Activated T-helper 2 cell treated with anti-CD3 and anti-CD28 coated beads, Interferon-gamma antibody, Interleukin-2, Interleukin-4, amounts not matched to agents 10 μg/mL and 5 μg/mL and 100 μg/mL, durations not matched to agents 14 hours and 24 hours and 36 hours (primary cell): ENCODE measurements at regions not wholly inside any gene's neighbourhood (a gene's known extent, or its start where the extent isn't known, plus 50 kb on each side); places are given as distances from the start of the nearest gene placed in this dataset.
"Not testable (repeated sequence)": the region's sequence is repeated elsewhere in the genome, so short reads cannot be mapped to it uniquely, and the experiment has no call there.

ENCODE experiments used
- DNase-seq: peaks from one replicate; pipeline ENCODE4 v3.0.0; 2021; ENCODE audit warnings: low spot score
- H3K27ac Mint-ChIP-seq: one replicate; pipeline ENCODE4 v1.8.0; 2021; ENCODE audit warnings: mixed read lengths
- H3K27me3 Mint-ChIP-seq: one replicate; pipeline ENCODE4 v1.8.0; 2021; ENCODE audit warnings: low read depth, mixed read lengths
- H3K36me3 Mint-ChIP-seq: one replicate; pipeline ENCODE4 v1.8.0; 2021; ENCODE audit warnings: low read depth, mixed read lengths
- H3K4me1 Mint-ChIP-seq: one replicate; pipeline ENCODE4 v1.8.0; 2021; ENCODE audit warnings: low read depth, mixed read lengths
- H3K4me3 Mint-ChIP-seq: one replicate; pipeline ENCODE4 v1.8.0; 2021; ENCODE audit warnings: low read depth, mild to moderate bottlenecking, moderate library complexity, mixed read lengths
- H3K9me3 Mint-ChIP-seq: one replicate; pipeline ENCODE4 v1.8.0; 2021; ENCODE audit warnings: mixed read lengths
- intact Hi-C: fragments of 100-400 bp; cut with micrococcal nuclease; formaldehyde crosslinking; loops from one replicate; pipeline ENCODE4 v1.15.1; 2023

- H3K4me3 Mint-ChIP-seq, H3K36me3 Mint-ChIP-seq, H3K27ac Mint-ChIP-seq, intact Hi-C loops, DNase-seq, H3K9me3 Mint-ChIP-seq, H3K27me3 Mint-ChIP-seq, H3K4me1 Mint-ChIP-seq: not testable (repeated sequence)
These were observed 64.4 kb downstream of the KLRB1 start for GRCh38 chr12:9543341-9543740.

- H3K9me3 Mint-ChIP-seq, H3K27ac Mint-ChIP-seq, H3K4me1 Mint-ChIP-seq, H3K36me3 Mint-ChIP-seq, H3K27me3 Mint-ChIP-seq, intact Hi-C loops, DNase-seq, H3K4me3 Mint-ChIP-seq: not testable (repeated sequence)
These were observed 64.9 kb downstream of the KLRB1 start for GRCh38 chr12:9542827-9543226.

- H3K4me3 Mint-ChIP-seq, H3K9me3 Mint-ChIP-seq, H3K36me3 Mint-ChIP-seq, DNase-seq, H3K27me3 Mint-ChIP-seq, H3K27ac Mint-ChIP-seq, intact Hi-C loops: not testable (repeated sequence)
- H3K4me1 Mint-ChIP-seq: peaks cover 15% of the 10 kb centered on the region
These were observed 91.8 kb downstream of the KLRB1 start for GRCh38 chr12:9515925-9516324.

GRCh38 chr12:9512695-9513094, 95.0 kb downstream of the KLRB1 start:
- H3K27ac Mint-ChIP-seq, intact Hi-C loops, H3K36me3 Mint-ChIP-seq, H3K27me3 Mint-ChIP-seq, DNase-seq, H3K9me3 Mint-ChIP-seq, H3K4me3 Mint-ChIP-seq: not testable (repeated sequence)
- H3K4me1 Mint-ChIP-seq: peaks cover 16% of the 10 kb centered on the region

- H3K9me3 Mint-ChIP-seq, H3K36me3 Mint-ChIP-seq, H3K27ac Mint-ChIP-seq, H3K27me3 Mint-ChIP-seq, intact Hi-C loops, H3K4me3 Mint-ChIP-seq, DNase-seq: not testable (repeated sequence)
- H3K4me1 Mint-ChIP-seq: peaks cover 13% of the 10 kb centered on the region
These were observed 97.2 kb downstream of the KLRB1 start for GRCh38 chr12:9510392-9511011.

GRCh38 chr12:9509464-9510161, 98.1 kb downstream of the KLRB1 start:
- Mint-ChIP-seq H3K4me1 (peaks cover 7% of the 10 kb centered on the region), H3K27me3 (peaks cover 2% of the 10 kb centered on the region), H3K9me3 (no peaks in the 10 kb centered on the region), H3K4me3 (no peak overlapping the region), H3K27ac (no peak overlapping the region), H3K36me3 (no peaks in the 10 kb centered on the region)
- no peak for DNase-seq
- intact Hi-C loops: no loop called here

GRCh38 chr12:9506746-9507145, 101.0 kb downstream of the KLRB1 start:
- Mint-ChIP-seq H3K4me1 (peaks cover 4% of the 10 kb centered on the region), H3K27ac (no peak overlapping the region), H3K4me3 (no peak overlapping the region), H3K27me3 (peaks cover 2% of the 10 kb centered on the region), H3K36me3 (no peaks in the 10 kb centered on the region), H3K9me3 (no peaks in the 10 kb centered on the region)
- DNase-seq: no peak
- intact Hi-C loops: no loop called here

- H3K4me3 Mint-ChIP-seq, H3K27ac Mint-ChIP-seq, H3K4me1 Mint-ChIP-seq: not testable (repeated sequence)
These were observed 104.3 kb downstream of the KLRB1 start for GRCh38 chr12:9503384-9503783.

GRCh38 chr12:9502845-9503244, 104.9 kb downstream of the KLRB1 start:
- H3K27ac Mint-ChIP-seq, H3K4me3 Mint-ChIP-seq, H3K27me3 Mint-ChIP-seq, intact Hi-C loops, DNase-seq, H3K36me3 Mint-ChIP-seq, H3K9me3 Mint-ChIP-seq, H3K4me1 Mint-ChIP-seq: not testable (repeated sequence)

More at GRCh38 chr12:9503384-9503783, 104.3 kb downstream of the KLRB1 start:
- intact Hi-C loops, H3K27me3 Mint-ChIP-seq, DNase-seq, H3K36me3 Mint-ChIP-seq, H3K9me3 Mint-ChIP-seq: not testable (repeated sequence)

- H3K27ac Mint-ChIP-seq, H3K27me3 Mint-ChIP-seq, DNase-seq, H3K4me3 Mint-ChIP-seq, H3K9me3 Mint-ChIP-seq, H3K4me1 Mint-ChIP-seq, H3K36me3 Mint-ChIP-seq, intact Hi-C loops: not testable (repeated sequence)
These were observed 114.4 kb downstream of the KLRB1 start for GRCh38 chr12:9493325-9493724.

- intact Hi-C loops, H3K9me3 Mint-ChIP-seq, H3K36me3 Mint-ChIP-seq, H3K27ac Mint-ChIP-seq, DNase-seq, H3K4me3 Mint-ChIP-seq, H3K4me1 Mint-ChIP-seq: not testable (repeated sequence)
- peaks cover 13% of the 10 kb centered on the region for H3K27me3 Mint-ChIP-seq
These were observed 126.4 kb downstream of the KLRB1 start for GRCh38 chr12:9481289-9481688.

GRCh38 chr12:9474197-9474596, 133.5 kb downstream of the KLRB1 start:
- H3K9me3 Mint-ChIP-seq: not testable (repeated sequence)

GRCh38 chr12:9473638-9474037, 134.1 kb downstream of the KLRB1 start:
- intact Hi-C loops, H3K27me3 Mint-ChIP-seq, H3K27ac Mint-ChIP-seq, H3K4me3 Mint-ChIP-seq, H3K9me3 Mint-ChIP-seq, H3K36me3 Mint-ChIP-seq, DNase-seq: not testable (repeated sequence)
- peaks cover 12% of the 10 kb centered on the region for H3K4me1 Mint-ChIP-seq

More at GRCh38 chr12:9474197-9474596, 133.5 kb downstream of the KLRB1 start:
- peaks cover 12% of the 10 kb centered on the region for H3K4me1 Mint-ChIP-seq
- H3K27ac Mint-ChIP-seq, intact Hi-C loops, H3K4me3 Mint-ChIP-seq, DNase-seq, H3K27me3 Mint-ChIP-seq, H3K36me3 Mint-ChIP-seq: not testable (repeated sequence)
